HCT116 (cell line): ENCODE measurements at regions not wholly inside any gene's neighbourhood (a gene's known extent, or its start where the extent isn't known, plus 50 kb on each side); places are given as distances from the start of the nearest gene placed in this dataset.

Experiments
- ATAC-seq: fragments of 200-7000 bp; cut with Tn5 transposase; 2 replicates; pipeline ENCODE4 v1.9.1; 2020; ENCODE audit warnings: mild to moderate bottlenecking, moderate library complexity
- BruUV-seq: library from RNA; stranded (reverse); fragments of 400-500 nt; replicated peaks from 2 replicates; lab custom pipeline; 2021; lab: Mats Ljungman, UMichigan
- CTCF ChIA-PET: fragments of 300-600 bp; sonication (Branson Sonifier 250); formaldehyde crosslinking; loops from one replicate; lab custom pipeline; 2021; ENCODE audit warnings: antibody characterized with exemption; lab: Charles Lee
- POLR2A ChIA-PET: fragments of 300-600, 350-600 bp; sonication (Branson Sonifier 250); formaldehyde crosslinking; loops from one replicate; lab custom pipeline; 2021; ENCODE audit warnings: antibody characterized with exemption; lab: Charles Lee
- RAD21 ChIA-PET, 2 experiments: fragments of 300-600 bp; sonication (Branson Sonifier 250); formaldehyde crosslinking; loops; one replicate each; lab custom pipeline; 2023; ENCODE audit warnings: low total read pairs in 2 of 2; ENCODE audit not compliant: uncharacterized antibody in 2 of 2, unreplicated experiment in 2 of 2, low non-redundant PET in 1 of 2; lab: Charles Lee
- DNase-seq: peaks from one replicate; pipeline ENCODE4 v3.0.0-alpha.2; 2010; ENCODE audit warnings: low read depth, low spot score
- H2AFZ ChIP-seq: fragments of 200-600 bp; shearing (Covaris generic), sonication (generic); 2 replicates; pipeline ENCODE4 v1.6.1; 2017; ENCODE audit warnings: low read depth, mixed run types, mixed read lengths, antibody characterized with exemption, low read length; ENCODE audit not compliant: poor library complexity, severe bottlenecking
- H3K27ac ChIP-seq: 2 replicates; pipeline ENCODE4 v1.5.1; 2012; ENCODE audit warnings: low read depth, low read length
- H3K27me3 ChIP-seq: fragments of 200-600 bp; sonication (generic); 2 replicates; pipeline ENCODE4 v1.6.1; 2016; ENCODE audit warnings: mixed run types, low read length, mixed read lengths; ENCODE audit not compliant: insufficient read depth
- H3K36me3 ChIP-seq, 2 experiments: fragments of 200-500 bp in 1 of 2; fragments of 200-600 bp in 1 of 2; sonication (Bioruptor generic) in 1 of 2; sonication (generic) in 1 of 2; 2 replicates each; pipeline versions ENCODE4 v1.5.1 to v1.6.1; 2014 to 2016; ENCODE audit warnings: low read length in 2 of 2, inconsistent platforms in 1 of 2, mixed read lengths in 1 of 2, mixed run types in 1 of 2; ENCODE audit not compliant: insufficient read depth in 2 of 2, control insufficient read depth in 1 of 2
- H3K4me1 ChIP-seq, 2 experiments: fragments of 200-600 bp in 1 of 2; sonication (generic) in 1 of 2; 2 replicates each; pipeline versions ENCODE4 v1.5.1 to v1.6.1; 2012 to 2017; ENCODE audit warnings: low read length in 2 of 2, inconsistent platforms in 1 of 2, mild to moderate bottlenecking in 1 of 2, mixed read lengths in 1 of 2, mixed run types in 1 of 2, moderate library complexity in 1 of 2; ENCODE audit not compliant: insufficient read depth in 2 of 2, control insufficient read depth in 1 of 2
- H3K4me2 ChIP-seq: fragments of 200-600 bp; sonication (generic); 2 replicates; pipeline ENCODE4 v1.6.1; 2017; ENCODE audit warnings: mixed run types, low read length, mixed read lengths
- H3K4me3 ChIP-seq, 2 experiments: fragments of 200-600 bp in 1 of 2; sonication (generic) in 1 of 2; replicated peaks in 1 of 2; 2 replicates each; pipeline ENCODE4 v1.5.1; 2011 to 2016; ENCODE audit warnings: low read length in 2 of 2, control low read depth in 1 of 2, low read depth in 1 of 2, mild to moderate bottlenecking in 1 of 2, mixed read lengths in 1 of 2, mixed run types in 1 of 2
- H3K79me2 ChIP-seq: fragments of 200-600 bp; sonication (generic); 2 replicates; pipeline ENCODE4 v1.6.1; 2017; ENCODE audit warnings: mild to moderate bottlenecking, mixed run types, low read length, moderate library complexity, mixed read lengths; ENCODE audit not compliant: insufficient read depth
- H3K9ac ChIP-seq: fragments of 200-600 bp; sonication (generic); 2 replicates; pipeline ENCODE4 v1.6.1; 2016; ENCODE audit warnings: low read length, mixed read lengths
- H3K9me2 ChIP-seq: fragments of 200-600 bp; sonication (generic), shearing (Covaris generic); 2 replicates; pipeline ENCODE4 v1.6.1; 2017; ENCODE audit warnings: mixed run types, mild to moderate bottlenecking, moderate library complexity; ENCODE audit not compliant: insufficient read depth
- H3K9me3 ChIP-seq, 2 experiments: fragments of 200-500 bp in 1 of 2; fragments of 200-600 bp in 1 of 2; sonication (Bioruptor generic) in 1 of 2; sonication (generic) in 1 of 2; 2 replicates each; pipeline ENCODE4 v1.6.1; 2014 to 2017; ENCODE audit warnings: low read length in 2 of 2, mixed read lengths in 2 of 2, inconsistent platforms in 1 of 2, low read depth in 1 of 2, mild to moderate bottlenecking in 1 of 2, mixed run types in 1 of 2, moderate library complexity in 1 of 2; ENCODE audit not compliant: control insufficient read depth in 1 of 2, insufficient read depth in 1 of 2
- H4K20me1 ChIP-seq: fragments of 200-600 bp; sonication (generic), shearing (Covaris generic); 2 replicates; pipeline ENCODE4 v1.6.1; 2017; ENCODE audit warnings: mixed run types, mild to moderate bottlenecking, moderate library complexity; ENCODE audit not compliant: insufficient read depth
- CBX3 ChIP-seq: IDR thresholded peaks from 2 replicates; pipeline ENCODE4 v1.6.1; 2012; ENCODE audit warnings: low read depth
- CEBPB ChIP-seq: IDR thresholded peaks from 2 replicates; pipeline ENCODE4 v1.6.1; 2012; ENCODE audit warnings: low read depth
- EGR1 ChIP-seq: IDR thresholded peaks from 2 replicates; pipeline ENCODE4 v1.6.1; 2012; ENCODE audit warnings: low read depth
- EZH2 ChIP-seq: fragments of 200-600 bp; sonication (generic); IDR thresholded peaks from 2 replicates; pipeline ENCODE4 v1.6.1; 2017; ENCODE audit warnings: antibody characterized with exemption, mixed run types
- EZH2phosphoT487 ChIP-seq: fragments of 200-600 bp; IDR thresholded peaks from 2 replicates; pipeline ENCODE4 v1.6.1; 2018; ENCODE audit warnings: antibody characterized with exemption, borderline replicate concordance
- JUND ChIP-seq: IDR thresholded peaks from 2 replicates; pipeline ENCODE4 v1.6.1; 2012
- POLR2A ChIP-seq: IDR thresholded peaks from 2 replicates; pipeline ENCODE4 v1.7.0; 2011; ENCODE audit warnings: borderline replicate concordance; ENCODE audit not compliant: insufficient read depth, insufficient read length; ENCODE audit errors: extremely low read depth
- RAD21 ChIP-seq: IDR thresholded peaks from 2 replicates; pipeline ENCODE4 v1.6.1; 2012; ENCODE audit warnings: low read depth, mild to moderate bottlenecking
- SIN3A ChIP-seq: IDR thresholded peaks from 2 replicates; pipeline ENCODE4 v1.6.1; 2012; ENCODE audit warnings: low read depth
- SP1 ChIP-seq: IDR thresholded peaks from 2 replicates; pipeline ENCODE4 v1.6.1; 2012; ENCODE audit warnings: low read depth
- TCF7L2 ChIP-seq: IDR thresholded peaks from 2 replicates; pipeline ENCODE4 v1.7.0; 2011; ENCODE audit warnings: borderline replicate concordance, inconsistent platforms; ENCODE audit not compliant: insufficient read depth, insufficient read length; ENCODE audit errors: extremely low read depth
- YY1 ChIP-seq: IDR thresholded peaks from 2 replicates; pipeline ENCODE4 v1.6.1; 2011; ENCODE audit warnings: low read length, low read depth, moderate library complexity, mild to moderate bottlenecking; ENCODE audit not compliant: insufficient replicate concordance; ENCODE audit errors: extremely low read depth
- ZNF274 ChIP-seq: fragments of 200-500 bp; sonication (Bioruptor generic); IDR thresholded peaks from 2 replicates; pipeline ENCODE4 v1.6.1; 2014; ENCODE audit warnings: mild to moderate bottlenecking, low read depth, low read length, inconsistent platforms
- intact Hi-C: fragments of 100-400 bp; cut with micrococcal nuclease; formaldehyde crosslinking; loops from 2 replicates; pipeline ENCODE4 v1.10.0; 2022
- TF ChIP-seq, protein P1 (sequence below): IDR thresholded peaks from 2 replicates; pipeline ENCODE4 v1.6.1; 2012; ENCODE audit warnings: low read depth
- TF ChIP-seq, protein P2 (sequence below): IDR thresholded peaks from 2 replicates; pipeline ENCODE4 v1.6.1; 2012
- TF ChIP-seq, protein P3 (sequence below), 3 experiments: fragments of 200-600 bp in 1 of 3; sonication (generic) in 1 of 3; IDR thresholded peaks in 2 of 3; conservative IDR thresholded peaks in 1 of 3; 2 replicates each; pipeline ENCODE4 v1.5.1; 2012 to 2017; ENCODE audit warnings: low read depth in 2 of 3, low read length in 2 of 3, antibody characterized with exemption in 1 of 3, borderline replicate concordance in 1 of 3, control low read depth in 1 of 3, mild to moderate bottlenecking in 1 of 3, mixed read lengths in 1 of 3, mixed run types in 1 of 3, moderate library complexity in 1 of 3; ENCODE audit not compliant: insufficient read depth in 1 of 3
- TF ChIP-seq, protein P4 (sequence below): IDR thresholded peaks from 2 replicates; pipeline ENCODE4 v1.6.1; 2011; ENCODE audit warnings: mild to moderate bottlenecking, low read length, moderate library complexity; ENCODE audit not compliant: insufficient replicate concordance; ENCODE audit errors: extremely low read depth

DNA sequence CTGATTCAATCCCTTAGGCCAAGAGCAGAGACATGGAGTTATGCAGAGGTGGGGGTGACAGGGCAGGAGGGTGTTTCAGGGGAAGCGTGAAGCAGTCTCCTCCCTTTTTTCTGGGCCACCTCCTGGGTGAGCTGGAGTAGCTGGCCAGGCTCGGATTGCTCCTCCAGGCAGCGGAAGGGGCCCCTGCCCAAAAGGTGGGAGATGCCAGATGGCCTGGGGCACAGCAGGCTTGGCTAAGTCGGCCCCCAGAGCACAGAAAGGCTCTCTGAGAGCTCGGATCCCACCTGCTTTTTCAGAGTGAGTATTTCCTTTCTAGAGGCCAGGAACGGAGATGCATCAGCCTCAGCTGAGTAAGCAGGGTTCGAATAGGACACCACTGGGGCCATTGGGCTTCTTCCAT, 196.9 kb downstream of the ANKRD30B start:
- Histone ChIP-seq H3K4me3 (no peak overlapping the region), H3K9me3 (no peaks in the 10 kb centered on the region; a peak in 2 of 4 replicates), H3K36me3 (no peaks in the 10 kb centered on the region), H4K20me1 (no peaks in the 10 kb centered on the region), H3K27me3 (no peaks in the 10 kb centered on the region), H3K9ac (no peak overlapping the region), H3K4me1 (no peaks in the 10 kb centered on the region), H3K4me2 (no peak overlapping the region), H3K27ac (no peak overlapping the region), H3K79me2 (no peaks in the 10 kb centered on the region), H3K9me2 (no peaks in the 10 kb centered on the region), H2AFZ (no peak overlapping the region)
- intact Hi-C loops: no loop called here
- ChIA-PET CTCF (no interaction called here), POLR2A (no interaction called here), RAD21 (no interaction called here)
- no TSS peak for BruUV-seq
- no peak for TF ChIP-seq SIN3A
- no peak for TF ChIP-seq CEBPB
- TF ChIP-seq, protein P1, sequence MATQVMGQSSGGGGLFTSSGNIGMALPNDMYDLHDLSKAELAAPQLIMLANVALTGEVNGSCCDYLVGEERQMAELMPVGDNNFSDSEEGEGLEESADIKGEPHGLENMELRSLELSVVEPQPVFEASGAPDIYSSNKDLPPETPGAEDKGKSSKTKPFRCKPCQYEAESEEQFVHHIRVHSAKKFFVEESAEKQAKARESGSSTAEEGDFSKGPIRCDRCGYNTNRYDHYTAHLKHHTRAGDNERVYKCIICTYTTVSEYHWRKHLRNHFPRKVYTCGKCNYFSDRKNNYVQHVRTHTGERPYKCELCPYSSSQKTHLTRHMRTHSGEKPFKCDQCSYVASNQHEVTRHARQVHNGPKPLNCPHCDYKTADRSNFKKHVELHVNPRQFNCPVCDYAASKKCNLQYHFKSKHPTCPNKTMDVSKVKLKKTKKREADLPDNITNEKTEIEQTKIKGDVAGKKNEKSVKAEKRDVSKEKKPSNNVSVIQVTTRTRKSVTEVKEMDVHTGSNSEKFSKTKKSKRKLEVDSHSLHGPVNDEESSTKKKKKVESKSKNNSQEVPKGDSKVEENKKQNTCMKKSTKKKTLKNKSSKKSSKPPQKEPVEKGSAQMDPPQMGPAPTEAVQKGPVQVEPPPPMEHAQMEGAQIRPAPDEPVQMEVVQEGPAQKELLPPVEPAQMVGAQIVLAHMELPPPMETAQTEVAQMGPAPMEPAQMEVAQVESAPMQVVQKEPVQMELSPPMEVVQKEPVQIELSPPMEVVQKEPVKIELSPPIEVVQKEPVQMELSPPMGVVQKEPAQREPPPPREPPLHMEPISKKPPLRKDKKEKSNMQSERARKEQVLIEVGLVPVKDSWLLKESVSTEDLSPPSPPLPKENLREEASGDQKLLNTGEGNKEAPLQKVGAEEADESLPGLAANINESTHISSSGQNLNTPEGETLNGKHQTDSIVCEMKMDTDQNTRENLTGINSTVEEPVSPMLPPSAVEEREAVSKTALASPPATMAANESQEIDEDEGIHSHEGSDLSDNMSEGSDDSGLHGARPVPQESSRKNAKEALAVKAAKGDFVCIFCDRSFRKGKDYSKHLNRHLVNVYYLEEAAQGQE: no peak
- no peak for TF ChIP-seq EZH2phosphoT487
- no peak for TF ChIP-seq CBX3
- TF ChIP-seq, protein P2, sequence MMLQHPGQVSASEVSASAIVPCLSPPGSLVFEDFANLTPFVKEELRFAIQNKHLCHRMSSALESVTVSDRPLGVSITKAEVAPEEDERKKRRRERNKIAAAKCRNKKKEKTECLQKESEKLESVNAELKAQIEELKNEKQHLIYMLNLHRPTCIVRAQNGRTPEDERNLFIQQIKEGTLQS: no peak
- no peak for TF ChIP-seq POLR2A
- no peak for TF ChIP-seq JUND
- TF ChIP-seq ZNF274: no peak
- TF ChIP-seq EZH2: no peak
- TF ChIP-seq TCF7L2: no peak
- TF ChIP-seq YY1: no peak
- TF ChIP-seq RAD21: no peak
- TF ChIP-seq EGR1: no peak
- TF ChIP-seq, protein P3, sequence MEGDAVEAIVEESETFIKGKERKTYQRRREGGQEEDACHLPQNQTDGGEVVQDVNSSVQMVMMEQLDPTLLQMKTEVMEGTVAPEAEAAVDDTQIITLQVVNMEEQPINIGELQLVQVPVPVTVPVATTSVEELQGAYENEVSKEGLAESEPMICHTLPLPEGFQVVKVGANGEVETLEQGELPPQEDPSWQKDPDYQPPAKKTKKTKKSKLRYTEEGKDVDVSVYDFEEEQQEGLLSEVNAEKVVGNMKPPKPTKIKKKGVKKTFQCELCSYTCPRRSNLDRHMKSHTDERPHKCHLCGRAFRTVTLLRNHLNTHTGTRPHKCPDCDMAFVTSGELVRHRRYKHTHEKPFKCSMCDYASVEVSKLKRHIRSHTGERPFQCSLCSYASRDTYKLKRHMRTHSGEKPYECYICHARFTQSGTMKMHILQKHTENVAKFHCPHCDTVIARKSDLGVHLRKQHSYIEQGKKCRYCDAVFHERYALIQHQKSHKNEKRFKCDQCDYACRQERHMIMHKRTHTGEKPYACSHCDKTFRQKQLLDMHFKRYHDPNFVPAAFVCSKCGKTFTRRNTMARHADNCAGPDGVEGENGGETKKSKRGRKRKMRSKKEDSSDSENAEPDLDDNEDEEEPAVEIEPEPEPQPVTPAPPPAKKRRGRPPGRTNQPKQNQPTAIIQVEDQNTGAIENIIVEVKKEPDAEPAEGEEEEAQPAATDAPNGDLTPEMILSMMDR (IDR thresholded peaks at IDR 0.05 in 2 of 3, conservative IDR thresholded peaks at IDR 0.05 in 1 of 3; ENCODE audit: borderline replicate concordance in 1 of 3, insufficient read depth in 1 of 3, low read depth in 2 of 3, low read length in 2 of 3): no peak
- no peak for TF ChIP-seq SP1
- TF ChIP-seq, protein P4, sequence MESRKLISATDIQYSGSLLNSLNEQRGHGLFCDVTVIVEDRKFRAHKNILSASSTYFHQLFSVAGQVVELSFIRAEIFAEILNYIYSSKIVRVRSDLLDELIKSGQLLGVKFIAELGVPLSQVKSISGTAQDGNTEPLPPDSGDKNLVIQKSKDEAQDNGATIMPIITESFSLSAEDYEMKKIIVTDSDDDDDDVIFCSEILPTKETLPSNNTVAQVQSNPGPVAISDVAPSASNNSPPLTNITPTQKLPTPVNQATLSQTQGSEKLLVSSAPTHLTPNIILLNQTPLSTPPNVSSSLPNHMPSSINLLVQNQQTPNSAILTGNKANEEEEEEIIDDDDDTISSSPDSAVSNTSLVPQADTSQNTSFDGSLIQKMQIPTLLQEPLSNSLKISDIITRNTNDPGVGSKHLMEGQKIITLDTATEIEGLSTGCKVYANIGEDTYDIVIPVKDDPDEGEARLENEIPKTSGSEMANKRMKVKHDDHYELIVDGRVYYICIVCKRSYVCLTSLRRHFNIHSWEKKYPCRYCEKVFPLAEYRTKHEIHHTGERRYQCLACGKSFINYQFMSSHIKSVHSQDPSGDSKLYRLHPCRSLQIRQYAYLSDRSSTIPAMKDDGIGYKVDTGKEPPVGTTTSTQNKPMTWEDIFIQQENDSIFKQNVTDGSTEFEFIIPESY: no peak
- ATAC-seq: no peak
- DNase-seq: no peak
